GM18861 (cell line): ENCODE measurements at regions not wholly inside any gene's neighbourhood (a gene's known extent, or its start where the extent isn't known, plus 50 kb on each side); places are given as distances from the start of the nearest gene placed in this dataset.
"Not testable (repeated sequence)": the region's sequence is repeated elsewhere in the genome, so short reads cannot be mapped to it uniquely, and the experiment has no call there.

ENCODE experiments used
- ATAC-seq: cut with Tn5 transposase; IDR thresholded peaks from one replicate; pipeline ENCODE4 v1.9.1; 2021; ENCODE audit not compliant: unreplicated experiment

GRCh38 chr6:28836703-28837102 lies 87.1 kb downstream of the TRIM27 start:
- ATAC-seq, result not testable (repeated sequence)

DNA sequence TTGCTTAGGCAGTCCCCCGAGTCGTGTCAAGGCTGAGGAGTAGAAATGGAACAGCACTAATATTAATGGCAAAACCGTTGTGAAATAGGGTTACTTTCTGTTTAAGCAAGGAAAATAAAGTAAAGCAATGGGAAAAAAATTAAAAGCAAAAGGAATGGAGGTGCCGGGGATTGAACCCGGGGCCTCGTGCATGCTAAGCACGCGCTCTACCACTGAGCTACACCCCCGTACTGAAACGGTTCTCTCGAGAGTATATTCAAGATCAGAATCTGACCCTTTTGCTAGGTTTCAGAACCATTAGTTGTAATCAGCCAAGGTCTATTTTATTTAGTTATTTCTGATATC lies 85.5 kb downstream of the TRIM27 start:
- peak; percentile 36 for ATAC-seq

- peak; percentile 31 for ATAC-seq
These were observed 84.9 kb downstream of the TRIM27 start for GRCh38 chr6:28838634-28839442.

DNA sequence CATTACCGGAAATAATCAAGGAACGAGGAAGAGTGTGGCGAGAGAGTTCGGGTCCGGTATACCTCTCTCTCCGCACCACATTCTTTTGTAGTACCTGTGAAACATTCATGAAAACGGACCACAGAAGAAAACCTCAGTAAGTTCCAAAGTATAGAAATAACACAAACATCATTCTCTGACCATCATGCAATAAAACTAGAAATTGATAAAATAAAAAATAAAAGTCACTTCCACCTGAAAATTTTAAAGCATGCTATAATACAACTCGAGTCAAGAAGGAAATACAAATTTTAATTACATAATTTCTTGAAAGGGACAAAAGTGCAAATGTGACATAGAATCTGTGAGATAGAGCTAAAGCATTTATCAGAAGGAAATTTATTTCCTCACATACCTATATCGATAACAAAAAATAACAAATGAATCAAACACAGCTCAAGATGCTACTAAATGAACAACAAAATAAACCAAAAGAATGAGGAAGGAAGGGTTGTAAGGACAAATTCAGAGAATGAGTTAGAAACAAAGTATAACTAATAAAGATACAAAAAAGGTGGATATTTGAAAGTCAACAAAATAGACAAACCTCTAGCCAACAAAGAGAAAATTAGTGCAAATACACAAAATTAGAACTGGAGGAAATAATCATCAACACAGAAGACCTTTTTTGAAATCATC lies 84.2 kb downstream of the TRIM27 start:
- no peak for ATAC-seq

GRCh38 chr6:28841290-28841689 lies 82.5 kb downstream of the TRIM27 start:
- ATAC-seq, result no peak

DNA sequence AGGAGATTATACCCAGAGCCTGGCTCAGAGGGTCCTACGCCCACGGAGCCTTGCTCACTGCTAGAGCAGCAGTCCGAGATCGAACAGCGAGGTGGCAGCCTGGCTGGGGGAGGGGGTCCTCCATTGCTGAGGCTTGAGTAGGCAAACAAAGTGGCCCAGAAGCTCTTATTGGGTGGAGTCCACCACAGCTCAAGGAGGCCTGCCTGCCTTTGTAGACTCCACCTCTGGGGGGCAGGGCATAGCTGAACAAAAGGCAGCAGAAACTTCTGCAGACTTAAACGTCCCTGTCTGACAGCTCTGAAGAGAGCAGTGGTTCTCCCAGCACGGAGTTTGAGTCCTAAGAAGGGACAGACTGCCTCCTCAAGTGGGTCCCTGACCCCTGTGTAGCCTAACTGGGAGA lies 75.0 kb downstream of the TRIM27 start:
- not testable (repeated sequence) for ATAC-seq
